Suprapubic skin (tissue), 4 donors: ENCODE measurements at regions not wholly inside any gene's neighbourhood (a gene's known extent, or its start where the extent isn't known, plus 50 kb on each side); places are given as distances from the start of the nearest gene placed in this dataset.

Experiments
- POLR2A ChIP-seq, 2 donors: fragments of 450-650 bp; IDR thresholded peaks; one replicate each; pipeline ENCODE4 v1.6.1; 2017; ENCODE audit warnings: antibody characterized with exemption in 2 of 2, mild to moderate bottlenecking in 2 of 2, moderate library complexity in 2 of 2
- POLR2AphosphoS5 ChIP-seq, 3 donors: sonication (generic); formaldehyde crosslinking; IDR thresholded peaks; one replicate each; pipeline ENCODE4 v1.6.1; 2017; ENCODE audit warnings: antibody characterized with exemption in 3 of 3
- TF ChIP-seq, protein P1 (sequence below), 2 donors: fragments of 200-600 bp in 1 of 2; fragments of 450-650 bp in 1 of 2; sonication (generic) in 1 of 2; IDR thresholded peaks; one replicate each; pipeline ENCODE4 v1.5.1; 2016 to 2019; ENCODE audit warnings: antibody characterized with exemption in 2 of 2, mild to moderate bottlenecking in 1 of 2, moderate library complexity in 1 of 2

GRCh38 chr15:47493357-47494247 lies 223.7 kb upstream of the SEMA6D start:
- TF ChIP-seq, protein P1, sequence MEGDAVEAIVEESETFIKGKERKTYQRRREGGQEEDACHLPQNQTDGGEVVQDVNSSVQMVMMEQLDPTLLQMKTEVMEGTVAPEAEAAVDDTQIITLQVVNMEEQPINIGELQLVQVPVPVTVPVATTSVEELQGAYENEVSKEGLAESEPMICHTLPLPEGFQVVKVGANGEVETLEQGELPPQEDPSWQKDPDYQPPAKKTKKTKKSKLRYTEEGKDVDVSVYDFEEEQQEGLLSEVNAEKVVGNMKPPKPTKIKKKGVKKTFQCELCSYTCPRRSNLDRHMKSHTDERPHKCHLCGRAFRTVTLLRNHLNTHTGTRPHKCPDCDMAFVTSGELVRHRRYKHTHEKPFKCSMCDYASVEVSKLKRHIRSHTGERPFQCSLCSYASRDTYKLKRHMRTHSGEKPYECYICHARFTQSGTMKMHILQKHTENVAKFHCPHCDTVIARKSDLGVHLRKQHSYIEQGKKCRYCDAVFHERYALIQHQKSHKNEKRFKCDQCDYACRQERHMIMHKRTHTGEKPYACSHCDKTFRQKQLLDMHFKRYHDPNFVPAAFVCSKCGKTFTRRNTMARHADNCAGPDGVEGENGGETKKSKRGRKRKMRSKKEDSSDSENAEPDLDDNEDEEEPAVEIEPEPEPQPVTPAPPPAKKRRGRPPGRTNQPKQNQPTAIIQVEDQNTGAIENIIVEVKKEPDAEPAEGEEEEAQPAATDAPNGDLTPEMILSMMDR (IDR thresholded peaks at IDR 0.05), result no peak
- TF ChIP-seq POLR2A (IDR thresholded peaks at IDR 0.05) (no peak), POLR2AphosphoS5 (IDR thresholded peaks at IDR 0.05) (no peak)
